Fibroblast of lung (primary cell): ENCODE measurements at regions not wholly inside any gene's neighbourhood (a gene's known extent, or its start where the extent isn't known, plus 50 kb on each side); places are given as distances from the start of the nearest gene placed in this dataset.

Experiments
- DNase-seq, 2 donors: peaks; one replicate each; pipeline versions ENCODE4 v3.0.0 to v3.0.0-alpha.2; 2010; ENCODE audit warnings: low read depth in 2 of 2
- H2AFZ ChIP-seq: 2 replicates; pipeline ENCODE4 v1.5.1; 2012; ENCODE audit warnings: low read length, control low read depth, inconsistent platforms
- H3K27ac ChIP-seq: 2 replicates; pipeline ENCODE4 v1.5.1; 2011; ENCODE audit warnings: low read length, control low read depth; ENCODE audit not compliant: insufficient read depth
- H3K27me3 ChIP-seq: 2 replicates; pipeline ENCODE4 v1.5.1; 2011; ENCODE audit warnings: mild to moderate bottlenecking, low read length; ENCODE audit not compliant: control insufficient read depth, insufficient read depth
- H3K36me3 ChIP-seq: 2 replicates; pipeline ENCODE4 v1.5.1; 2011; ENCODE audit warnings: low read length; ENCODE audit not compliant: control insufficient read depth, insufficient read depth
- H3K4me1 ChIP-seq: 2 replicates; pipeline ENCODE4 v1.5.1; 2011; ENCODE audit warnings: low read length; ENCODE audit not compliant: control insufficient read depth, insufficient read depth; ENCODE audit errors: extremely low read depth
- H3K4me2 ChIP-seq: 2 replicates; pipeline ENCODE4 v1.5.1; 2011; ENCODE audit warnings: low read length, control low read depth; ENCODE audit not compliant: insufficient read depth; ENCODE audit errors: extremely low read depth
- H3K4me3 ChIP-seq, 4 experiments: fragments of 200-600 bp in 1 of 4; sonication (generic) in 1 of 4; replicated peaks in 1 of 4; 2 replicates each; pipeline ENCODE4 v1.5.1; 2011 to 2016; ENCODE audit warnings: low read length in 4 of 4, low read depth in 3 of 4, mild to moderate bottlenecking in 3 of 4, control low read depth in 2 of 4, inconsistent platforms in 1 of 4, mixed read lengths in 1 of 4; ENCODE audit not compliant: insufficient read depth in 1 of 4; ENCODE audit errors: control extremely low read depth in 1 of 4
- H3K79me2 ChIP-seq: 2 replicates; pipeline ENCODE4 v1.5.1; 2012; ENCODE audit warnings: mild to moderate bottlenecking, low read length, inconsistent platforms; ENCODE audit not compliant: control insufficient read depth, insufficient read depth
- H3K9ac ChIP-seq: 2 replicates; pipeline ENCODE4 v1.5.1; 2011; ENCODE audit warnings: mild to moderate bottlenecking, low read length, control low read depth; ENCODE audit not compliant: insufficient read depth
- H3K9me3 ChIP-seq: 2 replicates; pipeline ENCODE4 v1.5.1; 2012; ENCODE audit warnings: low read depth, low read length; ENCODE audit not compliant: control insufficient read depth, insufficient read depth
- H4K20me1 ChIP-seq: 2 replicates; pipeline ENCODE4 v1.5.1; 2011; ENCODE audit warnings: low read length; ENCODE audit not compliant: control insufficient read depth, insufficient read depth; ENCODE audit errors: extremely low read depth
- CTCF ChIP-seq, 2 donors: IDR thresholded peaks in 1 of 2; conservative IDR thresholded peaks in 1 of 2; 1 replicate in 1 of 2; 2 replicates in 1 of 2; pipeline ENCODE4 v1.5.1; 2011 to 2012; ENCODE audit warnings: low read length in 2 of 2, control low read depth in 1 of 2, inconsistent platforms in 1 of 2, low read depth in 1 of 2, mild to moderate bottlenecking in 1 of 2
- EZH2 ChIP-seq: IDR thresholded peaks from 2 replicates; pipeline ENCODE4 v1.5.1; 2012; ENCODE audit warnings: low read length, control low read depth, mild to moderate bottlenecking; ENCODE audit errors: missing control alignments

GRCh38 chr19:29067831-29068230 is 145.1 kb downstream of the UQCRFS1 start:
- Histone ChIP-seq H3K9ac (no peak overlapping the region), H3K27ac (no peak overlapping the region), H3K9me3 (no peaks in the 10 kb centered on the region), H2AFZ (no peak overlapping the region), H3K27me3 (no peaks in the 10 kb centered on the region), H3K36me3 (no peaks in the 10 kb centered on the region), H3K4me3 (no peak overlapping the region), H3K4me1 (no peaks in the 10 kb centered on the region), H3K4me2 (no peak overlapping the region), H3K79me2 (no peaks in the 10 kb centered on the region), H4K20me1 (no peaks in the 10 kb centered on the region)
- no peak for DNase-seq
- TF ChIP-seq EZH2: no peak
- no peak for TF ChIP-seq CTCF (conservative IDR thresholded peaks at IDR 0.05 in 1 of 2, IDR thresholded peaks at IDR 0.05 in 1 of 2; ENCODE audit: low read depth in 1 of 2, low read length in 2 of 2)

- no peak for TF ChIP-seq EZH2
- Histone ChIP-seq H3K4me3 (no peak overlapping the region), H3K27ac (no peak overlapping the region), H4K20me1 (no peaks in the 10 kb centered on the region), H3K27me3 (no peaks in the 10 kb centered on the region), H2AFZ (no peak overlapping the region), H3K79me2 (no peaks in the 10 kb centered on the region), H3K4me1 (no peaks in the 10 kb centered on the region), H3K9ac (no peak overlapping the region), H3K9me3 (no peaks in the 10 kb centered on the region), H3K4me2 (no peak overlapping the region), H3K36me3 (no peaks in the 10 kb centered on the region)
- no peak for DNase-seq
These were observed 150.2 kb downstream of the UQCRFS1 start for GRCh38 chr19:29062475-29063435.

GRCh38 chr19:29060813-29061364 is 152.1 kb downstream of the UQCRFS1 start:
- Histone ChIP-seq H3K4me2 (no peak overlapping the region), H3K27me3 (no peaks in the 10 kb centered on the region), H3K9me3 (no peaks in the 10 kb centered on the region), H3K27ac (no peak overlapping the region), H3K4me3 (no peak overlapping the region), H3K79me2 (no peaks in the 10 kb centered on the region), H4K20me1 (no peaks in the 10 kb centered on the region), H2AFZ (no peak overlapping the region), H3K4me1 (no peaks in the 10 kb centered on the region), H3K36me3 (no peaks in the 10 kb centered on the region), H3K9ac (no peak overlapping the region)
- no peak for TF ChIP-seq EZH2
- TF ChIP-seq CTCF (conservative IDR thresholded peaks at IDR 0.05 in 1 of 2, IDR thresholded peaks at IDR 0.05 in 1 of 2; ENCODE audit: low read depth in 1 of 2, low read length in 2 of 2): no peak
- no peak for DNase-seq
